HK-2 (cell line): ENCODE measurements at regions not wholly inside any gene's neighbourhood (a gene's known extent, or its start where the extent isn't known, plus 50 kb on each side); places are given as distances from the start of the nearest gene placed in this dataset.

Source experiments
- DNase-seq: peaks from one replicate; pipeline ENCODE4 v3.0.0-alpha.2; 2018; ENCODE audit not compliant: unreplicated experiment

GRCh38 chr7:85586091-85586490 lies 399.2 kb upstream of the SEMA3D start:
- DNase-seq: no peak

- no peak for DNase-seq
Measured at GRCh38 chr7:85583131-85583953, 396.5 kb upstream of the SEMA3D start.

- no peak for DNase-seq
Measured at GRCh38 chr7:85573844-85574243, 387.0 kb upstream of the SEMA3D start.

- no peak for DNase-seq
Measured at GRCh38 chr7:85573346-85573745, 386.5 kb upstream of the SEMA3D start.

GRCh38 chr7:85570898-85571297 lies 384.0 kb upstream of the SEMA3D start:
- no peak for DNase-seq

GRCh38 chr7:85567983-85568382 lies 381.1 kb upstream of the SEMA3D start:
- no peak for DNase-seq

- no peak for DNase-seq
Measured at GRCh38 chr7:85566095-85566794, 379.4 kb upstream of the SEMA3D start.

- DNase-seq: no peak
Measured at GRCh38 chr7:85565276-85565675, 378.4 kb upstream of the SEMA3D start.

- no peak for DNase-seq
Measured at GRCh38 chr7:85564861-85565260, 378.0 kb upstream of the SEMA3D start.

- DNase-seq: no peak
Measured at GRCh38 chr7:85561706-85562105, 374.9 kb upstream of the SEMA3D start.

GRCh38 chr7:85554236-85555178 lies 367.7 kb upstream of the SEMA3D start:
- DNase-seq: peak; percentile 5

GRCh38 chr7:85535974-85536729 lies 349.3 kb upstream of the SEMA3D start:
- DNase-seq: no peak

GRCh38 chr7:85529831-85530230 lies 343.0 kb upstream of the SEMA3D start:
- no peak for DNase-seq

- no peak for DNase-seq
Measured at GRCh38 chr7:85529201-85529600, 342.3 kb upstream of the SEMA3D start.

- no peak for DNase-seq
Measured at GRCh38 chr7:85528581-85528980, 341.7 kb upstream of the SEMA3D start.

- DNase-seq: no peak
Measured at GRCh38 chr7:85525676-85526075, 338.8 kb upstream of the SEMA3D start.

- DNase-seq: no peak
Measured at GRCh38 chr7:85522070-85522469, 335.2 kb upstream of the SEMA3D start.

GRCh38 chr7:85521108-85521694 lies 334.3 kb upstream of the SEMA3D start:
- DNase-seq: no peak

- DNase-seq: no peak
Measured at GRCh38 chr7:85520175-85520574, 333.3 kb upstream of the SEMA3D start.

GRCh38 chr7:85516675-85517074 lies 329.8 kb upstream of the SEMA3D start:
- no peak for DNase-seq

GRCh38 chr7:85512790-85513189 lies 325.9 kb upstream of the SEMA3D start:
- no peak for DNase-seq
